Stimulated activated CD4-positive, alpha-beta T cell treated with anti-CD3 and anti-CD28 coated beads, Interleukin-12 subunit alpha, Interleukin-12 subunit beta, amount 100 ng/mL, for 4 hours (primary cell): ENCODE measurements at regions not wholly inside any gene's neighbourhood (a gene's known extent, or its start where the extent isn't known, plus 50 kb on each side); places are given as distances from the start of the nearest gene placed in this dataset.
A peak's percentile ranks its signal among the peaks of the same experiment; 100 is the strongest.

Experiments
- DNase-seq: peaks from one replicate; pipeline ENCODE4 v3.0.0-alpha.2; 2020

DNA sequence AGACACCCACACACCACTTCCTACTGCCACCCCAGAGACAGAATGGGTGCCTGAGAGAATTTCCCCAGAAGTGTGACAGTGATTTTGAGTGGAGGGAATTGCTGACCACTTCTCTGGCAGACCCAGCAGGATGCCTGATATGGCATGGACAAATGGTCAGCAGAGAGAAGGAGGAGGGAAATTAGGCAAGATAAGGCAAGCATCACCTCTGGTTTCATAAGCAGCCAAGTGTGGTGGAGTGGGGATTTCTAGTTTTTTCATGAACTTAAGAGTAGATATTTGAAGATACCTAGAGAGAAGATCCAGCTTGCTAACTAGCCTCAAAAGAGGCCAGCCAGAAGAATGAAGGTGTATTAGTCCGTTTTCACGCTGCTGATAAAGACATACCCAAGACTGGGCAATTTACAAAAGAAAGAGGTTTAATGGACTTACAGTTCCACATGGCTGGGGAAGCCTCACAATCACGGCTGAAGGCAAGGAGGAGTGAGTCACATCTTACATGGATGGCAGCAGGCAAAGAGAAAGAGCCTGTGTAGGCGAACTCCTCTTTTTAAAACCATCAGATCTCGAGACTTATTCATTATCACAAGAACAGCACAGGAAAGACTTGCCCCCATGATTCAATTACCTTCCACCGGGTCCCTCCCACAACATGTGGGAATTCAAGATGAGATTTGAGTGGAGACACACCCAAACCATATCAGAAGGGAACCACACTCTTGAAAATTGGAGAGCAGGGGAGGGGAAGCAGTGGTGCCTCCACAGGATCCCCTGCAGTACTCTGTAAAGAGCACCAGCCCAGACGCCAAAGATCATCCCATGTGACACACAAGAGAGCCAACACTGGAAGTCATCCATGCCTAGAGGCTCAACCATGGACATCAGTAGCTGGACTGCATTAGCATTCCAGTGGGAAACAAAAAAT is 64.2 kb downstream of the RBM43 start:
- DNase-seq: no peak

DNA sequence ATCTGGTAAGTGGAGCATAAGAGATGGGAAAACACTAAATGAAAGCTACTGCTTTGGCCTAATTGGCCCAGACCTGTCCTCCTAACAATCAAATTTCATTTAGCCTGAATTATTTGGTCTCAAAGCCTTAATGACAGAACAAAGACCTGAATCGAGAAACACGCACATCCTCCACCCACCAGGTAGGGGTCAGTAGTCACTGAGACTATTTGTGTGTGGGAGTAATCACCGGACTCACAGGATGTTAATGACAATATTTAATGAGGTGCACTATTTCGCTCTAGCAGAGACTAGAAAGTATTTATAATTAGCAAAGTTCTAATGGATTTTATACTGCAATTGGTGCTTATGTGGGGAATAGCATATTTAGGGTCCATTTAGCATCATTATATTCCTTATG is 68.1 kb downstream of the RBM43 start:
- DNase-seq: no peak

- DNase-seq: no peak
Observed at GRCh38 chr2:151192681-151193080, 69.0 kb downstream of the RBM43 start.

DNA sequence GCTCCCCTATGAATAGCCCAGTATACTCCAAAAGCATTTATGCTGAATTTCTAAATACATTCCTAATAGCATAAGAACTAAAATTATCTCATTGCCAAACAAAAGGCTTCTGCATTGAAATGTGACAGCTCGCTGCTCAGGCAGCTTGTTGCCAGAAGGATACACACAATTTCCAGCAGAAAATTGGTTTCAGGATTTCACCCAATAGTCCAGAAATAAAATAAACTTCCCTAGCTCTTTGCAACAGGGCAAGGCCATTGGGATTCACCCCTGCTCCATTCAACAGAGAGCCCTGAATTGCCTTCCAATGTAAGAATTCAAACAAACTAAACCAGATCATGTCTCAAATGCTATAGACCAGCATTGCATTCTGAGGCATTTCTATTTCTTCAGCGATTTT is 70.7 kb downstream of the RBM43 start:
- DNase-seq: no peak

- peak; percentile 2 for DNase-seq
Observed at GRCh38 chr2:151189125-151189524, 72.5 kb downstream of the RBM43 start.

GRCh38 chr2:151186011-151186410 is 75.7 kb downstream of the RBM43 start:
- DNase-seq: no peak

DNA sequence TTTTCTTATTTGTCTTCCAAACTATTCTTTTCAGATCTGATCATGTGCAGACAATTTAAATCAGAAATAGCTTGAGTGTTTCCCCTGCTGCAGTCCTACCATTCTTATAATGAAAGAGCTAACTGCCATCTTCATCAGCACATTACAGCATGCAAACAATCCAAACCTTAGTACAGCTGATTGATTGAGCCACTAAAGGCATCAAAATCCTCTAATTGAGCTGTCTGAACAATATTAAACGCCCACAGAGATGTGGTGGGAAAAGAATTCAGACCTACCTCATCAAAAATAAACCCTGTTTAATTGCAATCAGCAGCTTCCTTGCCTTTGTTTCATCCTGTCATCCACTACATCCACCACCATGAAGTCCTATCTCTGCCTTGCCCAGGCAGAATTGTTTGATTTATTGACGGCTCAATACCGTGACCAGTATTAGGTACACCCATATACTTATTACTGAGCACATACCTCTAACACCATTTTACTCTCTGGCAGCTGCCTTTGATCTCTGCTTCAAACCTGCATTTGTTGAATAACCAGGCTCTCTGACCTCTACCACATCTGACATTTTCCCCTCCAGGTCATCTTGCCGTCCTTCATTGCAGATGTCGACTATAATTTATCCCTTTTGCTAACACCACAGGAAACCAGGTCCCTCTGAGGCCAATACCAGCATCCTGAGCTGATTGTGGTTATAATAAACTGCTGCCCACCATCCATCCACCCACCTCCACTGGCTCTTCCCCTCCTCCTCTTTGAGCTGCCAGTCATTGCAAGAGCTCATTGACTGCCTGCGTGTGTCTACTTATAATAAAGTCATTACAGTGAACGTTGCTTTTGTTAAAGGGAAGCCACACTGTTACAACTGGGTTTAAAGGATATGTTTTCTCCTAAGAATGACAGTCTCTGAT is 78.5 kb downstream of the RBM43 start:
- no peak for DNase-seq

DNA sequence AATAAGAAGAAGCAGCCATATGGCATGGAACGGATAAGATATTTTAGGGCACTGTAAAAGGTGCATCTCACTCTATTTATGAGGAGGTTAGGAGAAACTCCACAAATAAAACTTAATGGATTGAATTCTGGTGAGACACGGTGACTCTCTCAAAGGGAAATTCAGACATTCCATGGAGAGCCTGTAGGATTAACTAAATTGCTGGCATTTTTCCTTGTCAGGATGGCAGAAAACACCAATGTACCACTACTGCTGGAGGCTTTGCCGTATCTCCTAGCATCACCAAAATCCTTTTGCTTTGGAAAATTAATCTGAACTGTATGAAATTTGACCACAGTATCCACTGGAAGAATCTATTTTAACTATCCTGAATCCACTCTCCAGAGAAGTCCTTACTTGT is 79.3 kb downstream of the RBM43 start:
- DNase-seq: no peak

DNA sequence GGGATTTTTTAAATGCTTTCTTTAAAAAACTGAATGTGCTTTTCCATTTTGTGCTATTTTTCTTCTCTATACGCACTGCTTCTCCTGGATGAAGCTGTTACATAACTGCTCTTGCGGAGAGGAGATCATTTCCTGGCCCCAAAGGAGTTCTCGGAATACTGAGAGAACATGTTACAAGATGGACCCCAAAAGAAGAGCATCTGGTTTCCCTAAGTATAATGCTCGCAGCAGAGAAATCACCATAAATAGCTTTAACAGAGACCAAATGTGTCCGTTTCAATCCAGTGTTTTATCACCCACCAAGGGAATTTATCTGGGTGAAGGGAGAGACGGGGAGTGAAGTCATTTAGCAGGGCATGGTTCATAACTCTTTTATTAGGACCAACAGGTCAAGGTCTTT is 80.1 kb downstream of the RBM43 start:
- DNase-seq: no peak

DNA sequence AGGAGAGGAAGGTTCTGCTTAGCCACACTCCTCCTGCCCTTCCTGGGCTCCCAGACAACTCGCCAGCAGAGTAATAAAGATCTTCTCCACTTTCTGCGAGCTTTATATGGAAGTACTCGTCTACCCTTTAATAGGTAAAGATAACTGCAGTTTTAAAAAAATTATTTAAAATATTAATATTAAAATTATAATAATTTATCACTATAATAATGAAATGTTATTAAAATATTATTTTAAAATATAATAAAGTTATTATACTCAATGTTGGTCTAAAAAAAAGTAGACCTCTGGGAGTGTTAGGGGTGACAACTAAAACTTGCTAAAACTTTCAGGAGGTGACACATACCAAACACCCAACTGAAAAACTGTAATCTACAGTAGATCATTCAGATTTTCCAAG is 81.5 kb downstream of the RBM43 start:
- no peak for DNase-seq

- DNase-seq: no peak
Observed at GRCh38 chr2:151178207-151178606, 83.5 kb downstream of the RBM43 start.

DNA sequence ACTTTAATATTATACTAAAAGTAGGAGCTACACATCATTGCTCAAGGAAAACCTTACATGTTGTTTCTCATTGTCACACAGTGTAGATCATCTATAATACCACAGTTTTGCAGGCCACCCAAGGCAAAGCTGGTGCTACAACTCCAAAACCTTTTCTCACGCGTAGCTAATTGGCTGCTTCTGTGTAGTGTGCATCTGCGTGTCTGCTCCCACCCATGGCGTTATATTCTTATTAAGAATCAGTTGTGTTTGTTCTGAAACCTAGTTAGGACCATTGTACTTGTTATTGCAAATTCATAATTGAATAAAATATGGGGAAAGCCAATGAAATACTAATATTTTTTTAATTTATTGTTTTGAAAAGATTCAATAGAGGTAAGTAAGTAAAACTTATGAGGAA is 83.9 kb downstream of the RBM43 start:
- DNase-seq: no peak

DNA sequence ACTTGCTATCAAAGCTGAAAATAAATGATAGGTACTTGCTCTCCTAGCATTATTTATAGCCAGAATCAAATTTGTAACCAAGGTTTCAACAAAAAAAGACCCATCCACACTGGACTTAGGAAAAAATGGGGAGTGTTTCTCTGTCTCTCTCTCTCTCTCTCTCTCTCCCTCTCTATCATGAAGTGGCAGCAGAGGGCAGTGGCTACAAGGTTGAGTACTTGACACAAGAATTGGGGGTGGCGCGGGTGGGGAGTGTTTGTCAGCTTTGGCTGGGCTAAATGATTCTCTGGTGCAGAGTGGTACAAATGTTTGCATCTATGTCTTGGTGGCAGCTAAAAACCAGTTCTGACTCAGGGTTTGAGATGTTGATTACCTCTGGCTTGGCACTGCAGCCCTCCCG is 85.0 kb downstream of the RBM43 start:
- no peak for DNase-seq

DNA sequence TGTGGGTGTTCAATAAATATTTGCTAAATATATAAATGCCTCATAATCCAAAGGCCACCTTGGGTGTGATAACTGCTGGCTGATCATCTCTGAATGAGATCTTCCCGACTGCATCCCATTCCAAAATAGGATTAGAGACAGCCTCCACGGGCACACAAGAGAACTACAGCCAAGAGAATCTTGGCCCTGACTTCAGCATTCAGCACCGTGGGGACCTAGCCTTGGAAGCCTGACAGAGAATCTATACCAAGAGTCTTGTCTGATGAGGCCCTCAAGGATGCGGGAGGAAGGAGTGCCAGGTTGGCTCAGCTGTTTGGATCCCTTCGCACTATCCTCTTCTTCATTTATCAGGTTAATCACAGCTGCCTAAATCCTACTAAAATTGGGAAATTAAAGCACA is 85.8 kb downstream of the RBM43 start:
- DNase-seq: no peak

DNA sequence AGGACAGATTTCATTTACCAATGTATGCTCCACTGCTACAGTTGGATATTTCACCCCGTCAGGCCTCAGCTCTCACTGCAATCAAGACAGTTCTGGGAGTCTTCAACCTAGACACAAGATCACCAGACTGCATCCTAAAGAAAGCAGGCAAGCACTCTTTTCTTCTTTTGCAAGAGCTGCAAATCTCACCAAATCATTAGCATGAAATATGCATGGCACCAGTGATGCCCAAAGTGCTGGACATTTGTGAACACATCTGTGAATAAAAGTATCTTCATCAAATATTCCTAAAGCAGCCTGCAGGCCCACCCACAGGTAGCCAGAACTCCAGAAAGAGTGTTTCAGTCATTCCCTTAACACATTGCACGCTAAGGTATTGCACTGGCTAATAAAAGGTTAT is 87.5 kb downstream of the RBM43 start:
- DNase-seq: no peak

- DNase-seq: no peak
Observed at GRCh38 chr2:151171186-151171585, 90.5 kb downstream of the RBM43 start.

DNA sequence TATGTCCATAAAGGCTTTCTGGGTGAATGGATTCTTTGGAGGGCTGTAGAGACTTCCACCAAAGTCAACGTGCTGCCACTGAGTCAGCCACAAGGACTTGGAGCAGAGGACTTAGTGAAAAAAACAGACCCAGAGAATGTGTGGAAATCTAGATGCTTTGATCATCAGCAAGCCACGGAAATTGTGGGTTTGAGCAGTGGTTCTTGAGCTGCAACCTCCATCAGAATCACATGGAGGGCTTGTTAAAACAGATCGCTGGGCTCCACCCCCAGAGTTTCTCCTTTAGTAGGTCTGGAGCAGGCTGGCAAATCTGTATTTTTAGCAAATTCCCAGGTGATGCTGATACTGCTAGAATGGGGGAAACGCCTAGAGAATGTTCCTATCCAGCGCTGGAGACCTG is 95.3 kb downstream of the RBM43 start:
- no peak for DNase-seq

GRCh38 chr2:151165105-151165684 is 96.5 kb downstream of the RBM43 start:
- no peak for DNase-seq

DNA sequence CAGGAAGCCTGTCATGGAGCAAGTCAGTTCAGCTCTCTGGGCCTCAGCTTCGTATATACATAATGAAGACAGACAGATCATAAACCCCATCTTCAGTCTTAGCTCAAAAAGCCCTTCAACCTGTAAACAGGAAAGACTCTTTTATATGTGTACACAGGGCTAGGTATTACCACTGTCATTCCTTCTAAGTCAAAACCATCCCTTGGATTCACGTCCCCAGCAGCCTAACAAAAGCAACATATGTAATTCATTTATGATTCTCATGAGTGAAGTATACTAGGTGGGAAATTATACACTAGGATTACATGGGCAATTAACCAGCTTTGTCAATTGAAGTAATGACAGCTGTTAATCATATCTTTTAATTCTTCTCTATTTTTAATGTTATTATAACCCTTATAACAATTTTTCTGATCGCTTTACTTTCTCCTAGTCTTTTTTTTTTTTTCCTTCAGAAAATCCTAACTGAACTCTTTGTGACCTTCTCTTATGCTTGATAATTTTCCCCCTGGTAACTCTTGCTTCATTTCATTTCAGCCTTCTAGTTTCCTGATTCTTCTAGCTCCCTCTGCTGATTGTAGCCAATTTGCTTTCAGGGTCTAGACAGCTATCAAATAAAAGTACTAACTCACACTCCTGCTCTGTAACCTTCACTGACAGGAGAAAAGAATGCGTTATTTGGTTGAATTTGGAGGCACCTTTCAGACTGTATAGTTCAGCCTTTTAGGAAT is 99.7 kb downstream of the RBM43 start:
- DNase-seq: no peak

- no peak for DNase-seq
Observed at GRCh38 chr2:151159109-151159662, 102.5 kb downstream of the RBM43 start.

GRCh38 chr2:151157000-151157735 is 104.5 kb downstream of the RBM43 start:
- no peak for DNase-seq

- DNase-seq: no peak
Observed at GRCh38 chr2:151156431-151156830, 105.2 kb downstream of the RBM43 start.
